ENCODE measurements at regions not wholly inside any gene's neighbourhood (a gene's known extent, or its start where the extent isn't known, plus 50 kb on each side); places are given as distances from the start of the nearest gene placed in this dataset.

DNA sequence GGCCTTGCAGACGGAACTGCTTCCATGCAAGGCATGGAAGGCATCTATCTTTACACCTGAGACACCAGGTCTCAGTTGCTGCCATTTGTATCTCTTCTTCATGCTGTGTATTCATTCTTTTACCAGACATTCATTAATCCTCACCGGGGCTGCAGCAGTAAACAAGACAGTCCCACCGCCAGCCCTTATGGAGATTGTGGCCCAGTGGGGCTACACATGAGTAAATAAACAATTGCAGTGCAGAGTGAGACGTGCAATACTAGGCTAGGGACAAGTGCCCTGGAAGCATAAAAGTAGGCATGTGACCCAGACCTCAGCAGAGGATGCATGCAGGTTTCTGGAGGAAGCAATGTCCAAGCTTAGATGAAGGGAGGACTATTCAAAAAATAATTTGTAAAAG, 497.6 kb upstream of the KLHL29 start:
- 59 to 73% methylated on average over 4 of the region's 4 CpGs for WGBS, 2 donors

DNA sequence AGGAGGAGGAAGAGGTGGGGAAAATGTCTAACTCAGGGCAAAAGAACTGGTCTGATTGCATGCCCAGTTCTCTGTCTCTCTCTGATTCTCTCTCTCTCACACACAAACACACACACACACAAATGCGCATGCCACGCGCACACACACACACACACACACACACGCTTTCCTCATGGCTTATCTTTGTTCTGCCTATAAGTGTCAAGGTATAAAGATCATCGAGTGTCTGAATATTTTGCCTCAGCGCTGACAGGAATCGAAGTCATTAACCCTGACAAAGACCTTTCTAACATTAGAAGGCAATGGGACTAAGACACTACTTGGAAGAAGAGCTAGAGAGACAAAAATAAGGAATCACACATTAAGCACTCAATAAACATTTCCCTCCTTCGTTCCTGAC, 497.1 kb upstream of the KLHL29 start:
- TF ChIP-seq, protein P1, sequence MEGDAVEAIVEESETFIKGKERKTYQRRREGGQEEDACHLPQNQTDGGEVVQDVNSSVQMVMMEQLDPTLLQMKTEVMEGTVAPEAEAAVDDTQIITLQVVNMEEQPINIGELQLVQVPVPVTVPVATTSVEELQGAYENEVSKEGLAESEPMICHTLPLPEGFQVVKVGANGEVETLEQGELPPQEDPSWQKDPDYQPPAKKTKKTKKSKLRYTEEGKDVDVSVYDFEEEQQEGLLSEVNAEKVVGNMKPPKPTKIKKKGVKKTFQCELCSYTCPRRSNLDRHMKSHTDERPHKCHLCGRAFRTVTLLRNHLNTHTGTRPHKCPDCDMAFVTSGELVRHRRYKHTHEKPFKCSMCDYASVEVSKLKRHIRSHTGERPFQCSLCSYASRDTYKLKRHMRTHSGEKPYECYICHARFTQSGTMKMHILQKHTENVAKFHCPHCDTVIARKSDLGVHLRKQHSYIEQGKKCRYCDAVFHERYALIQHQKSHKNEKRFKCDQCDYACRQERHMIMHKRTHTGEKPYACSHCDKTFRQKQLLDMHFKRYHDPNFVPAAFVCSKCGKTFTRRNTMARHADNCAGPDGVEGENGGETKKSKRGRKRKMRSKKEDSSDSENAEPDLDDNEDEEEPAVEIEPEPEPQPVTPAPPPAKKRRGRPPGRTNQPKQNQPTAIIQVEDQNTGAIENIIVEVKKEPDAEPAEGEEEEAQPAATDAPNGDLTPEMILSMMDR (IDR thresholded peaks at IDR 0.05): no peak
- no peaks in the 10 kb centered on the region for H3K9me3 ChIP-seq
- no peak for ATAC-seq
- DNase-seq: no peak
- no peaks in the 10 kb centered on the region for H3K36me3 ChIP-seq
- no peaks in the 10 kb centered on the region for H3K27me3 ChIP-seq
- intact Hi-C loops (cut with DNase I): no loop called here
- H3K4me3 ChIP-seq: no peak overlapping the region
- H3K4me1 ChIP-seq: no peaks in the 10 kb centered on the region
- WGBS, 2 donors: 38 to 52% methylated on average over 8 of the region's 8 CpGs
- H3K27ac ChIP-seq: no peak overlapping the region
- no peak for FAIRE-seq

More for the DNA sequence above, 497.6 kb upstream of the KLHL29 start:
- Histone ChIP-seq H3K4me3 (no peak overlapping the region), H3K27ac (no peak overlapping the region), H3K27me3 (no peaks in the 10 kb centered on the region), H3K9me3 (no peaks in the 10 kb centered on the region), H3K36me3 (no peaks in the 10 kb centered on the region), H3K4me1 (no peaks in the 10 kb centered on the region)
- FAIRE-seq: no peak
- intact Hi-C loops (cut with DNase I): no loop called here
- DNase-seq: no peak
- ATAC-seq: no peak
- TF ChIP-seq, protein P1 (IDR thresholded peaks at IDR 0.05): no peak

GRCh38 chr2:22890132-22890531, 494.8 kb upstream of the KLHL29 start:
- WGBS, 2 donors: 88 to 95% methylated on average over 5 of the region's 5 CpGs
- intact Hi-C loops (cut with DNase I): no loop called here

GRCh38 chr2:22893761-22894517, 491.0 kb upstream of the KLHL29 start:
- no peaks in the 10 kb centered on the region for H3K27me3 ChIP-seq
- ATAC-seq: no peak
- FAIRE-seq: no peak
- H3K4me3 ChIP-seq: no peak overlapping the region
- no peak overlapping the region for H3K27ac ChIP-seq
- TF ChIP-seq, protein P1 (IDR thresholded peaks at IDR 0.05): no peak
- H3K4me1 ChIP-seq: no peaks in the 10 kb centered on the region
- no peaks in the 10 kb centered on the region for H3K36me3 ChIP-seq
- no peak for DNase-seq
- no peaks in the 10 kb centered on the region for H3K9me3 ChIP-seq
- intact Hi-C loops (cut with DNase I): no loop called here
- WGBS, 2 donors: 72 to 84% methylated on average over 13 of the region's 13 CpGs

More at GRCh38 chr2:22890132-22890531, 494.8 kb upstream of the KLHL29 start:
- H3K9me3 ChIP-seq: no peaks in the 10 kb centered on the region
- no peaks in the 10 kb centered on the region for H3K27me3 ChIP-seq
- TF ChIP-seq, protein P1 (IDR thresholded peaks at IDR 0.05): no peak
- no peak for DNase-seq
- H3K4me3 ChIP-seq: no peak overlapping the region
- no peaks in the 10 kb centered on the region for H3K36me3 ChIP-seq
- no peak overlapping the region for H3K27ac ChIP-seq
- no peaks in the 10 kb centered on the region for H3K4me1 ChIP-seq
- no peak for ATAC-seq
- FAIRE-seq: no peak

DNA sequence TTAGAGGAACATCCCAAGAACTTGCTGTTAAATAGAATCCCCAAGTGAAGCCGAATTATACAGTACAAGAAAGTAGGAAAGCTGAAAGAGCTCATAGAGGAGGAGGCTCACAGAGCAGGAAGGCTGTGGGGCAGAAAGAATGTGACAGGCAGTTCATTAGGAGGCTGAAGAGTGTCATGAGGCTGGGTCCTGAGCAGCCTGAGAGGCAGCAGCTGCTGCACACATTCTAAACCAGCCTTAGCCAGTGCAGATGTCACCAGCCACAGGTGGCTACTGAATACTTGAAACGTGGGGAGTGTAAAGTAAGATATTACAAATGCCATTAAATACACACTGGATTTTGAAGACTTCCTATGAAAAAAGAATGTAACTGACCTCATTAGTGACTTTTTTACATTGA, 490.2 kb upstream of the KLHL29 start:
- TF ChIP-seq, protein P1 (IDR thresholded peaks at IDR 0.05): no peak
- no peaks in the 10 kb centered on the region for H3K36me3 ChIP-seq
- DNase-seq: no peak
- no peak for FAIRE-seq
- H3K4me3 ChIP-seq: no peak overlapping the region
- intact Hi-C loops (cut with DNase I): no loop called here
- H3K27me3 ChIP-seq: no peaks in the 10 kb centered on the region
- no peaks in the 10 kb centered on the region for H3K9me3 ChIP-seq
- WGBS, 2 donors: 35 to 39% methylated on average over 2 of the region's 2 CpGs
- ATAC-seq: no peak
- H3K4me1 ChIP-seq: no peaks in the 10 kb centered on the region
- H3K27ac ChIP-seq: no peak overlapping the region

Measured in pancreas (tissue), 10 donors.